ENCODE measurements at regions not wholly inside any gene's neighbourhood (a gene's known extent, or its start where the extent isn't known, plus 50 kb on each side); places are given as distances from the start of the nearest gene placed in this dataset.
"Not testable (repeated sequence)": the region's sequence is repeated elsewhere in the genome, so short reads cannot be mapped to it uniquely, and the experiment has no call there.

GRCh38 chr18:22559414-22560274 lies 141.9 kb upstream of the CTAGE1 start:
- no peak for DNase-seq (ENCODE audit: extremely low spot score, insufficient read length, low read depth)

GRCh38 chr18:22560275-22560610 lies 142.5 kb upstream of the CTAGE1 start:
- DNase-seq (ENCODE audit: extremely low spot score, insufficient read length, low read depth) (no peak), FAIRE-seq (no peak)

More at GRCh38 chr18:22559414-22560274, 141.9 kb upstream of the CTAGE1 start:
- FAIRE-seq, result no peak

DNA sequence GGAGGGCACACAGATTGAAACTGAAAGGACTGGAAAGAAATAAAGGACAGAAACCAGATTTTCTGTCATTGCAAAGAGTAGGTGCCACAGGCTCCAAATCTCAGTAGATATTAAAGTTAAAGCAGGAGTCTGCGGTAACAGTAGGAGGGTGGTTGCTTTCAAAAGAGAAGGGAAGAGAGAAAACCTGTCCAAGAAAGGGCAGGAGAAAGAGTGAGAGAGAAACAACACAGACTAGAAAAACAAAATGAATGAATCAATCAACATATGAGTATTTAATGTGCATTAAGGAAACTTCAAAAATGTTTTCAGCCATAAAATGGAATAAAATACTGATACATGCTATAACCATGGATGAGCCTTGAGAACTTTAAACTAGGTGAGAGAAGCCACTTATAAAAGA lies 143.1 kb upstream of the CTAGE1 start:
- FAIRE-seq (no peak), DNase-seq (ENCODE audit: extremely low spot score, insufficient read length, low read depth) (no peak)

- FAIRE-seq (peak; percentile 70), DNase-seq (ENCODE audit: extremely low spot score, insufficient read length, low read depth) (peak; percentile 11)
Observed at GRCh38 chr18:22563164-22563583, 145.5 kb upstream of the CTAGE1 start.

DNA sequence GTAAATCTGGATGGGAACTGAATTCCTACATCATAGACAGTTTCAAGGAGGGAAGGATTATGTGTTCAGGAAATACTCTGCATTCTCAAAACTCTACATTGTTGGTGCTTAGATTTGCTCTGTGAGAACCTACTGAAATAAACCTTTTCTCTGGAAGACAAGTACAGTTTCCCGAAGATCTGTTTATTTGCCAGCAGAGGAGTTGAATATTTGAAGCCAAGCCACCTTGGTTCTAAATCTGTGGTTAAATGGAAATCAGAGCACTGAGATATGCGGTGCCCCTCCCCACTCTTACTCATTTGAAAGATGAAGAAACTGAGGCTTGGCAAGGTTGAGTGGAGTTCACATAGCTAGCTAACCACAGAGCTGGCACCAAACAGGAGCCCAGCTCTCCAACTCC lies 146.3 kb upstream of the CTAGE1 start:
- FAIRE-seq (no peak), DNase-seq (ENCODE audit: extremely low spot score, insufficient read length, low read depth) (no peak)

DNA sequence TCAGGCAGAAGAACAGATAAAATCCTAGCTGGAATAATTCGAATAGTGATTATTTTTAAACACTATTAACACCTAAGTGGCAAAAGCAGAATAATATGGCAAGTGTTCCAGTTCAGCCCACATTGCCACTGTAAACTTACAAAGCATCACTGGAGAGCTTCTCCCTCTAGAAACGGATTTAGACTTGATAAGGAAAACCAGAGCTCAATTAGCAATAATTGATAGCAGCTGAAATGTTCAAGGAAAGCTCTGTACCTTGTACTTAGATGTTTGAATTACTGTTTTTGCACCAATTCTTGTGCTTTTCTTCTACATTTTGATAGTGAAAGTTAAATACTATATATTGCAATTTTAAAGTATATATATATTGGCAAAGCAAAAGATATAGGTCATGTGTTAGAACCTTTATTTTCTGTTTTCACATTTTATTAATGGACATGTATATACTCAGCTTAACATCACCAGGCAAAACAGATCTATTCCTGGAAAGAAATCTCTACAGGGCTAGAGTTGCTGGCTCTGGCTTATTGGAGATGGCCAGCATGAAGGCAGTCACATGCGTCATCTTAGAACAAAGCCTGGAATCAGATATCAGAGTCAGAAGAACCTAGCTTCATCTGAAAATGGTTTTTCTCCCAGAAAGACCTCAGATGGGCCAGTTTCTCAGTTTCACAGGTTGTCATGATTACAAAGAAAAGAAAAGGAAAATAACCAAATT lies 149.1 kb upstream of the CTAGE1 start:
- no peak for FAIRE-seq
- DNase-seq (ENCODE audit: extremely low spot score, insufficient read length, low read depth), result no peak

- DNase-seq (ENCODE audit: extremely low spot score, insufficient read length, low read depth) (no peak), FAIRE-seq (no peak)
Observed at GRCh38 chr18:22567794-22568193, 150.1 kb upstream of the CTAGE1 start.

DNA sequence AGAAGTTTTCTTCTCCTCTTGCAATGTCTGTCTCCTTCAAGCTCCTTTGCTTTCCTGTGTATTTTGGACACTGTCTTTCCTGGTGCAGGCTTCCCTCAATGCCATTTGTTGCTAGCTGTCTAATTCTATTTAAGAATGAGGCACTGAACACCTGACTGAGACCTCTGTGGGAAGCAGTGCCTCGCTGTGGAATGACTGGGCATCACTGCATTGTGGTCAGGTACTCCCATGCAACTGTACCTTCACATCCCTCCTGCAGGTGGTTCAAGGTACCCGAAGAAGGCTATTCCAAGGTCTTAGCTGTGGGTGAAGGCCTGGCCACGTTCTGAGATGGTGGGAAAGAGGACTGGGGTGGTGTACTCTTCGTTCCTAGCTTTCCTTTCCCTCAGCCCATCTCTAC lies 152.8 kb upstream of the CTAGE1 start:
- no peak for FAIRE-seq

GRCh38 chr18:22572341-22572740 lies 154.6 kb upstream of the CTAGE1 start:
- FAIRE-seq, result no peak

More for the DNA sequence above, 152.8 kb upstream of the CTAGE1 start:
- no peak for DNase-seq (ENCODE audit: extremely low spot score, insufficient read length, low read depth)

GRCh38 chr18:22579271-22579670 lies 161.6 kb upstream of the CTAGE1 start:
- FAIRE-seq (no peak), DNase-seq (ENCODE audit: extremely low spot score, insufficient read length, low read depth) (no peak)

More at GRCh38 chr18:22572341-22572740, 154.6 kb upstream of the CTAGE1 start:
- no peak for DNase-seq (ENCODE audit: extremely low spot score, insufficient read length, low read depth)

GRCh38 chr18:22585333-22585732 lies 167.6 kb upstream of the CTAGE1 start:
- no peak for DNase-seq (ENCODE audit: extremely low spot score, insufficient read length, low read depth)
- no peak for FAIRE-seq

DNA sequence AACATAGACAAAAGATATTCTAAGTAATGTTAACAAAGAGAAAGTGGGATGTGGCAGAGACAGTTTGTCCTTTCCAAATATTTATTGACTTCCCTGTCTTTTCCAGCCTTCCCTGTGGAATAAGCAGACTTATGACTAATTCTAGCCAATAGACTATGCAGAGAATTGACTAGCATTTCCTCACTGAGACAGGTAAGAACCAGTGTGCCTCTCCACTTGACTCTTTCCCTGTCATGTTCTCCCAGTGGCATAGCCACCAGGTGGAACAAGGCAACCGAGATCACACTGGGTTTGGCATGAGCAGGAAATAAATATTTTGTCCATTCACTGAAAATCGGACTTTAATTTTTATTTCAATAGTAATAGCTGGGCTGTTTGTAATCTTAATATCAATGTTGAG lies 168.1 kb upstream of the CTAGE1 start:
- no peak for DNase-seq (ENCODE audit: extremely low spot score, insufficient read length, low read depth)
- no peak for FAIRE-seq

- FAIRE-seq (no peak), DNase-seq (ENCODE audit: extremely low spot score, insufficient read length, low read depth) (no peak)
Observed at GRCh38 chr18:22591222-22591621, 173.5 kb upstream of the CTAGE1 start.

DNA sequence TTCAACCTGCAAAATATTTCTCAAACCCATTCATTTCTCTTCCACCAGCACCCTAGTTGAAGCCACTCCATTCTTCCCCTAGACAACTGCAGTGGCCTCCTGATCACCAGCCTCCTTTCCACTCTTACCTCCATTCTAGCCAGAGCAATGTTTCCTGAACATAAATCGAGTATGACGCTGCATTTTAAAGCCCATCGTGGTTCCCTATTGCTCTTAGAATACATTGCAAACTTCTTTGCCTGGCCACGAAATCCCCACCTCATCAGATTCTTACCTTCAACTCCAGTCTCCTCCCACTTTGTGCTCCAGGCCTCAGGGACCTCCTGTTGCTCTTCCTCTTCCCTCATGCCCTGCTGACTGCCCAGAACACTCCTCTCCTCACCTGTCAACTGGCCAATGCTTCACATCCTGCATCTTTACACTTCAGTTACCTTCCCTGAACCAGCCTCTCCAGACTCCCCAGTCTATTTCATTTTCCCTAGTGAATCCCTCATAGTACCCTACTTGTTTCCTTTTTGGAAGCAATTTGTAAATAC lies 176.5 kb upstream of the CTAGE1 start:
- FAIRE-seq, result no peak
- no peak for DNase-seq (ENCODE audit: extremely low spot score, insufficient read length, low read depth)

DNA sequence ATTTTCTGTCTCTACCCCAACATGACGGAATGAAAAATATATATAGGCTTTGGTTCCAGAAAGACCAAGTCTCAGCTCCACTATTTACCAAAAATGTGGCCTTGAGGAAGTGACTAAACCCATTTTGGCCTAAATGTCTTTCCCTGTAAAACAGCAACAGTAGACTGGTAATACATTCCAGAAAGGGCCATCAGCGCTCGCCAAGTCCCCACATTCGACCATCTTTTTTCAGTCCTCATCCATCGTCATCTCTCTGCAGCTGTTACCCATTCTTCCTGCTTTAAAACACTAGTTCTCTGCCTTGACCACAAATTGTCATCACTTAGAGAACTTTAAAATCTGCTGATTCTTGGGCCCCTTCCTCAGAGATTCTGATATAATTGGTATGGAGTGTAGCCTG lies 183.8 kb upstream of the CTAGE1 start:
- FAIRE-seq (no peak), DNase-seq (ENCODE audit: extremely low spot score, insufficient read length, low read depth) (no peak)

DNA sequence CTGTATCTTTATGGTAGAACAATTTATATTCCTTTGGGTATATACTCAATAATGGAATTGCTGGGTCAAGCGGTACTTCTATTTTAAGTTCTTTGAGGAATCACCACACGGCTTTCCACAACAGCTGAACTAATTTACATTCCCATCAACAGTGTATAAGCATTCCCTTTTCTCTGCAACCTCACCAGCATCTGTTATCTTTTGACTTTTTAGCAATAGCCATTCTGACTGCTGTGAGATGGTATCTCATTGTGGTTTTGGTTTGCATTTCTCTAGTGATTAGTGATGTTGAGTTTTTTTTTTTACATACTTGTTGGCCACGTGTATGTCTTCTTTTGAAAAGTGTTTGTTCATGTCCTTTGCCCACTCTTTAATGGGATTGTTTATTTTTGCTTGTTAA lies 184.7 kb upstream of the CTAGE1 start:
- DNase-seq (ENCODE audit: extremely low spot score, insufficient read length, low read depth); FAIRE-seq: not testable (repeated sequence)

DNA sequence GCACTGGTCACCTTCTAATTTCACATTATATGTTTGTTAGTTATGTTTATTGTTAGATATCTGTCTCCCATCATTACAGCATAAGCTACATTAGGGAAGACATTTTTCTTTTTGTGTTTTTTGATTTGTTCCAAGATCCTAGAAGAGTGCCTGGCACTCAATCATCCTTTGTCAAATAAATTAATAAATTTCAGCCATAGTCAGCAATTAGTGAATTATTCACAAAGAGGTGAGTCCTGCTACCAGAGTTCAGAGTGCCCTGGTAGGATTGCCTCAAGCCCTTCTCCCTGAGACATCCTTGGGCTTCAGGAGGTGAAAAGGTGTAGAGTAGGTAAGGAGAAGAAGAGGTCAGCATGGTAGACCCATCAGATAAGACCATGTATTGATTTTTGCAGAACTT lies 186.2 kb upstream of the CTAGE1 start:
- DNase-seq (ENCODE audit: extremely low spot score, insufficient read length, low read depth) (no peak), FAIRE-seq (no peak)

- FAIRE-seq, result no peak
- DNase-seq (ENCODE audit: extremely low spot score, insufficient read length, low read depth), result no peak
Observed at GRCh38 chr18:22604390-22604985, 186.8 kb upstream of the CTAGE1 start.

- DNase-seq (ENCODE audit: extremely low spot score, insufficient read length, low read depth) (no peak), FAIRE-seq (no peak)
Observed at GRCh38 chr18:22604986-22605421, 187.3 kb upstream of the CTAGE1 start.

- DNase-seq (ENCODE audit: extremely low spot score, insufficient read length, low read depth) (no peak), FAIRE-seq (no peak)
Observed at GRCh38 chr18:22605736-22606135, 188.0 kb upstream of the CTAGE1 start.

Data from GM18507 (cell line).